ENCODE measurements at regions not wholly inside any gene's neighbourhood (a gene's known extent, or its start where the extent isn't known, plus 50 kb on each side); places are given as distances from the start of the nearest gene placed in this dataset.
A peak's percentile ranks its signal among the peaks of the same experiment; 100 is the strongest.
"Not testable (repeated sequence)": the region's sequence is repeated elsewhere in the genome, so short reads cannot be mapped to it uniquely, and the experiment has no call there.

DNA sequence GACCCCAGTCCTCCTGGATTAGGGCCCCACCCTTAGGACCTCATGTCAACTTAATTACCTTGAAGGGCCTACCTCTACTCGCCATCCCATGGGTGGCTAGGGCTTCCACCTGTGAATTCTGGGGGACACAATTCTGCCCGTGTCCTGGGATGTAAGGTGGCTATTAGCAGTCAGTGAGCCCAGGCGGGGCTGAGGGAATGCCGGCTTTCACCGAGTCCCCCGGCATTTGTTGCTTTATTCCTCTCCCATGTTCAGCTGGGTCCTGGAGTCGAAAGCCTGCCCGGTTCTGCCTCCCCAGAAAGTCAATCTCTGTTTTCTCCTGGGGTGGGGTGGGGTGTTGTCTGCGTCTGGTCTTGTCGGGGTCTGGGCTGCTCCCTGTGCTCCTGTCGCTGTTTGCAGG is 125.6 kb downstream of the GLRX3 start:
- DNase-seq (ENCODE audit: low read depth): no peak

DNA sequence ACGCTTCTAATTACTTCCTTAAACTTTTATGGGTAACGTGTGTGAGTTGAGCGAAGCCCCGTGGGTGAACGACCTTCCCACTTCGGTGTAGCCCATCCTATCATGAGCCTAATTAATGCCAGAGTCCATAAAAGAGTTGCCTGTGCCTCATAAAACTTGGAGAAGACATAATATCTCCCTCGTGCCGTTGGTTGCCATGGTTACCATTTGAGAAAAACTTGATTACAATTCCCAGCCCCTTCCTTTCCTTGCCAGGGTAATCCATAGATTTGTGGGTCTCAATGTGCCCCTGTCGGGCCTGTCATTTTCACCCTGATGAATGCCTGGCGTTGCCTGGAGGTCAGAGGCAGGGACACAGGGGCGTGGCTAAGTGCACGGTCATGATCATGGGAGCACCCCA is 127.1 kb downstream of the GLRX3 start:
- DNase-seq (ENCODE audit: low read depth): no peak

- DNase-seq (ENCODE audit: low read depth): no peak
Observed at GRCh38 chr10:130265542-130265941, 129.4 kb downstream of the GLRX3 start.

DNA sequence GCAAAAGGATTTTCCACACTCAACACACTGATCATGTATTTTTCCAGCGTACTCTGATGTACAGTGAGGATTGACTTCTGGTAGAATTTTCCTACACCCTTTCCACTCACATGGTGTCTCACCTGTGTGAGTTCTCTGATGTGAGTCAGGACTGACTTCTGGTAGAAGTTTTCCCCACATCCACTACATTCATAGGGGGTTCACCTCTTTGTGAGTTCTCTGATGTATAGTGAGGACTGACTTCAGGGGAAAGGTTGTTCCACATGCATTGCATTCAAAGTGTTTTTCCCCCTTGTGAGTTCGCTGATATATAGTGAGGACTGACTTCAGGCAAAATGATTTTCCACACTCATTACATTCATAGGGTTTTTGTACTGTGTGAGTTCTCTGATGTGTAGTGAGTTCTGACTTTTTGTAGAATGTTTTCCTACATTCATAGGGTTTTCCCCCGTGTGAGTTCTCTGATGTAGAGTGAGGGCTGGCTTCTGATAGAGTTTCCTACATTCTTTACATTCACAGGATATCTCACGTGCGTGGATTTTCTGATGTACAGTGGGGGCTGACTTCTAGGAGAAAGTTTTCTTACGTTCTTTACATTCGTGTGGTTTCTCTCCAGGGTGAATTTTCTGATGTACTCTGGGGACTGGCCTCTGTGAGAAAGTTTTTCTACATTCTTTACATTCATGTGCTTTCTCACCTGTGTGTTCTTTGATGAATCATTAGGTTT is 146.5 kb downstream of the GLRX3 start:
- DNase-seq (ENCODE audit: low read depth): no peak

- no peak for DNase-seq (ENCODE audit: low read depth)
Observed at GRCh38 chr10:130283219-130283545, 147.0 kb downstream of the GLRX3 start.

DNA sequence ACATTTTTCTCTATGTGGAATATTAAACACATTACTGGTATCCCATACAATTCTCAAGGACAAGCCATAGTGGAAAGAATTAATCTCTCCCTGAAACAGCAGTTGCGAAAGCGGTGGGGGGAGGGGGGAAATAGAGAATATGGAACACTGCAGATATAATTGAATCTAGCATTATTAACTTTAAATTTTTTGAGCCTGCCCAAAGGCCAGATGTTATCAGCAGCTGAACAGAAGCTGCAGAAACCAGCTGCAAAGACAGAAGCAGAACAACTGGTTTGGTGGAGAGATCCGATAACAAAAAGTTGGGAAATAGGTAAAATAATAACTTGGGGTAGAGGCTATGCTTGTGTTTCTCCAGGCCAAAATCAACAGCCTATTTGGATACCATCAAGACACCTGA is 159.6 kb downstream of the GLRX3 start:
- not testable (repeated sequence) for DNase-seq (ENCODE audit: low read depth)

DNA sequence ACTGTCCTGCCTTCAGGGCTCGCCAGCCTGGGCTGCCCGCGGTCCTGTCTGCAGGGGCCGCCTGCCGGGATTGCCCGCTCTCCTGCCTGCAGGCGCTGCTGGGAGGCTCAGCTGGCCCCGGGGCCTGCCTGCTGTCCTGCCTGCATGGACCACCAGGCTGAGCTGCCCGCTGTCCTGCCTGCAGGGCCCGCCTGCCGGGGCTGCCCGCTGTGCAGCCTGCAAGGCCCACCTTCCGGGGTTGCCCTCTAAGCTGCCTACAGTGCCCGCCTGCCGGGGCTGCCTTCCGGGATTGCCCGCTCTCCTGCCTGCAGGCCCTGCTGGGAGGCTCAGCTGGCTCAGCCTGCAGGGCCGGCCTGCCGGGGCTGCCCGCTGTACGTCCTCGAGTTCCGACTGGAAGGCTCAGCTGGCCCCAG is 164.4 kb downstream of the GLRX3 start:
- peak; percentile 41 for DNase-seq (ENCODE audit: low read depth)

- peak; percentile 48 for DNase-seq (ENCODE audit: low read depth)
Observed at GRCh38 chr10:130301021-130301892, 165.1 kb downstream of the GLRX3 start.

- DNase-seq (ENCODE audit: low read depth): no peak
Observed at GRCh38 chr10:130326954-130327353, 190.8 kb downstream of the GLRX3 start.

DNA sequence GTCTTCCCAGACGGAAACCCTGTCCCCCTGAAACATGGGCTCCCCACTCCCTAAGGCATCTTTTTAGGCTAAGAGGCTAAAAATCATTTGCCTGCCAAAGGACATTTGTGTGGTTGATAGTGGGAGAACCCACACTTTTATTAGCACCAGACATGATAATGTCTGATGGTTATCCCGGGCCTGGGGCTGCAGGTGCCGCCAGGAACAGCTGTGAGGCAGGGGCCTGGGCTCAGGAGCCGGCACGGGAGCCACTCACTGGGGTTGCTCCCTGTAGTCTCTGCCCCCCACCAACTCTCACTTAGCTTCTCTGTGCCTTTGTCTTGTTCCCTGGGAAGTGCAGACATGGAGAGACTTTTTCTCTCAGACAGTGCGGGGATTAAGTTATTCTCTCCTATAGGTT is 193.6 kb downstream of the GLRX3 start:
- no peak for DNase-seq (ENCODE audit: low read depth)

GRCh38 chr10:130333185-130333584 is 197.0 kb downstream of the GLRX3 start:
- no peak for DNase-seq (ENCODE audit: low read depth)

GRCh38 chr10:130335336-130335735 is 199.1 kb downstream of the GLRX3 start:
- DNase-seq (ENCODE audit: low read depth): no peak

GRCh38 chr10:130336617-130337304 is 200.6 kb downstream of the GLRX3 start:
- no peak for DNase-seq (ENCODE audit: low read depth)

- no peak for DNase-seq (ENCODE audit: low read depth)
Observed at GRCh38 chr10:130337305-130337640, 201.1 kb downstream of the GLRX3 start.

- DNase-seq (ENCODE audit: low read depth): no peak
Observed at GRCh38 chr10:130337696-130338635, 201.8 kb downstream of the GLRX3 start.

DNA sequence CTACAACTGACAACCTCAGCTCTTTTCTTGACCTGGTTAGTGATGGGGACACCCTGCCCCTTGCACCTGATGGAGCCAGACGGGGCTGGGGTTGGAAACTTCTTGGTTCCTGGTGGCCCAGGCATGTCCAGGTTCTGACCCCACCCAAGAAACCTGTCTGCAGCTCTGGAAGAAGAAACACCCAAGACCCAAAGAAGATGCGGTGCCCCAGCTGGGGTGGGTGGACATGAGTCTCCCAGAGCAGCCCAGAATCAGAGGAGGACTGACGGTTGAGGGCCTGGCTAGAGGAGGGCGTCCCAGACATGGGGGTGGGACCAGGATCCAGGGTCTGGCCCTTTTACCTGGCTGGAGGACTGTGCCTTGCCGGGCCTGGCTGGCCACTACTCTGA is 202.4 kb downstream of the GLRX3 start:
- no peak for DNase-seq (ENCODE audit: low read depth)

DNA sequence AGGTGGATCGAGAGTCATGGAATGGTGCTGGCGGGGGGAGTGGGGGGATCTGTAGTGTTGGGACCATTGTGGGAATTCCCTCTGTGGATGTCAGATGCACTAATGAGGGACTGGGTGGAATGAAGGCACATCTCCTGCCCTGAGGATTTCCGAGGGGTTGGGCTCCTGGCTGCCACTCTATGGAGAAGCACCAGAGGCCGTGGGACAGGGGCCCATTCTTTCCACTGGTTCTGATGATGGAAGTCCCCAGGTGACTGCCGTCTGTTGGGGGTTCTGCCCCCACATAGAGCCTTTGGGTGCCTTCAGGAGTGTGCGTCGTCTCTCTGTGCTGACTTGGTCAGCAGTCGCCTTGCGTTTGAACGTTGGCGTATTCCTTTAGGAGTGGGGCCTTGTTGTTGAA is 202.9 kb downstream of the GLRX3 start:
- no peak for DNase-seq (ENCODE audit: low read depth)

GRCh38 chr10:130339911-130340310 is 203.7 kb downstream of the GLRX3 start:
- no peak for DNase-seq (ENCODE audit: low read depth)

GRCh38 chr10:130340816-130341215 is 204.6 kb downstream of the GLRX3 start:
- no peak for DNase-seq (ENCODE audit: low read depth)

- no peak for DNase-seq (ENCODE audit: low read depth)
Observed at GRCh38 chr10:130341356-130341755, 205.2 kb downstream of the GLRX3 start.

DNA sequence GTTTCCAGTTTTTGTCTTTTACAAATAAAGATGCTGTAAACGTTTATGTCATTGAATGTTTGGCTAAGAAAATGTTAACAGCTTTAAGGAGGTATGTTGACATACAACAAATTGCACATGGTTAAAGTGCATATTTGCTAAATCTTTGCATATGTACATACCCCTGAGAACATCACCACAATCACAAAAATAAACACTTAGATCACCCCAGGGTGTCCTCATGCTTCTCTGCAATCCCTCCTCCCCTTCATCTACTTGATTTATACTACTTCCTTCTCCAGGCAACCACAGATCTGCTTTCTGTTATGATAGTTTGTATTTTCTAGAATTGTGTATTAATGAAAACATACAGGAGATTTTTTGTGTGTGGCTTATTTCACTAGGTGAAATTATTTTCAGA is 209.5 kb downstream of the GLRX3 start:
- DNase-seq (ENCODE audit: low read depth): no peak

DNA sequence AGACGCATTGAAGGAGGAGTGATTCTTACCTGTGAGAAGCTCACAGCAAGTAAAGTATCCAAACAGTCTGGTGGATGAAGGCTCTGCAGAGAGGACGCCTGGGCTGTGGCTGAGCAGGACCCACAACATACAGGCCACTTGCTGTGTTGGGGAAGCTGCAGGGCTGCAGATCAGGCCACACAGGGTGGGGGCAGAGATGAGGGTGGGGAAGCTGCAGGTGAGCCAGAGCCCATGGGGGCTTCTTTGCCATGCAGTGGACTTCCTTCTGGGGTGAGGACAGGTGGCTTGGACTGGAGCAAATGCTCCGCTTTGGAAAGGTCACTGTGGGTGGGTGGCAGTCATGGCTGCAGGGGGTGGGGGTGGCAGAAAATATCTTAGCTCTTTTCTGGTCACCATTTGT is 214.8 kb downstream of the GLRX3 start:
- DNase-seq (ENCODE audit: low read depth): no peak
